Fibroblast of the conjunctiva (primary cell): ENCODE measurements at regions not wholly inside any gene's neighbourhood (a gene's known extent, or its start where the extent isn't known, plus 50 kb on each side); places are given as distances from the start of the nearest gene placed in this dataset.
"Not testable (repeated sequence)": the region's sequence is repeated elsewhere in the genome, so short reads cannot be mapped to it uniquely, and the experiment has no call there.

Experiments
- DNase-seq: peaks from one replicate; pipeline ENCODE4 v3.0.0-alpha.2; 2010; ENCODE audit warnings: low read depth

DNA sequence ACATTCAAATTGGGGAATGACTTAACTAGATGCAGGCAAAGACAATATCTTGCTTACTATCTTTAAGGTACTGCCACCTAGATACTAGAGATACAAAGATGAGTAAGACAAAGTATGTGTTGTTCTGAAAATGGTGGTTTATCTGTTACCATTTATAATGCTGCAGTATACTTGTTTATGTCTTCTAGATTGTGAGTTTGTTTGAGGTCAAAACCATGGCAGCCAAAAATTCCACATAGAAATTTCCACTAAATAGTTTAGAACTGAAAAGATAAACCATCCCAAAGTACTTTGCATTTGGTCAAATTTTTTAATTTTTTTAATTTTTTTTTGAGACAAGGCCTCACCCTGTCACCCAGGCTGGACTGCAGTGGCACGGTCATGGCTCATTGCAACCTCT, 150.8 kb downstream of the SOX4 start:
- no peak for DNase-seq

GRCh38 chr6:21745543-21746337, 152.2 kb downstream of the SOX4 start:
- no peak for DNase-seq

GRCh38 chr6:21747441-21747840, 153.9 kb downstream of the SOX4 start:
- no peak for DNase-seq

GRCh38 chr6:21748343-21749056, 154.9 kb downstream of the SOX4 start:
- DNase-seq, result no peak

DNA sequence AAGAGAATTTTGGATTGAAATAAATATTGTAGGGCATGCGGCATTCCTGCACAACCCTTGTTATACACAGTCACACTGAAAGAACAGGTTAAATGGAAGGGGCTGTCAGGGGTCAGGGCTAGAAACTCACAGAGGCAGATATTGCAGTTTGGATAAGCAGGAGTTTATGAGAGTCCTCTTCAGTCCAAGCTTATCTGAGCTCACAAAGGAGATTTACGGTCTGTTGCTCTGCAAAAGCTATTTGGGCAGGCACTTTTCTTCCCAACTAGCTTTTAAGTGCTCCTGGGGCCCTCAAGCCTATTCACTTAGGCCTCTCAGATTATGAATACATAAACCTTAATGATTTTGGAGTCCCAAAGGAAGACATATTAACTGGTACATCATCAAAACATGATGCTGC, 156.2 kb downstream of the SOX4 start:
- no peak for DNase-seq

- no peak for DNase-seq
Measured at GRCh38 chr6:21750575-21750974, 157.0 kb downstream of the SOX4 start.

DNA sequence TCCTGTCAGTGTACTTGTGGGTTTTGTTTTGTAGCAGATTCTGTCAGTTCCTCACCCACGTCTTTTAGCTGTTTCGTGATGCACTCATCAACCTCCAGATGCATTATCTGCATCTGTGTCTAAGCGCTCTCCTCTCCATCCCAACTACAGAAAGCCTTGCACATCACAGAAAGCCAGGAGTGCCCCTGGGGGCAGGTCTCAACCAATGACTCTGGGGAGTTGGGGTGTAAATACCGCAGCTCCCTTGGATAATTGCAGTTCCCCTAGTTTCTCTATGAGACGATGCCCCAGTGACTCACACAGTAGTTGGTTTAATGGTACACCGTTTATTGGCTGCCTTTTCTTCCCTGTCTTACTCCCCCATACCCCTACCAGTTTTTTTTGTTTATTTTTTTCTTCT, 158.1 kb downstream of the SOX4 start:
- no peak for DNase-seq

DNA sequence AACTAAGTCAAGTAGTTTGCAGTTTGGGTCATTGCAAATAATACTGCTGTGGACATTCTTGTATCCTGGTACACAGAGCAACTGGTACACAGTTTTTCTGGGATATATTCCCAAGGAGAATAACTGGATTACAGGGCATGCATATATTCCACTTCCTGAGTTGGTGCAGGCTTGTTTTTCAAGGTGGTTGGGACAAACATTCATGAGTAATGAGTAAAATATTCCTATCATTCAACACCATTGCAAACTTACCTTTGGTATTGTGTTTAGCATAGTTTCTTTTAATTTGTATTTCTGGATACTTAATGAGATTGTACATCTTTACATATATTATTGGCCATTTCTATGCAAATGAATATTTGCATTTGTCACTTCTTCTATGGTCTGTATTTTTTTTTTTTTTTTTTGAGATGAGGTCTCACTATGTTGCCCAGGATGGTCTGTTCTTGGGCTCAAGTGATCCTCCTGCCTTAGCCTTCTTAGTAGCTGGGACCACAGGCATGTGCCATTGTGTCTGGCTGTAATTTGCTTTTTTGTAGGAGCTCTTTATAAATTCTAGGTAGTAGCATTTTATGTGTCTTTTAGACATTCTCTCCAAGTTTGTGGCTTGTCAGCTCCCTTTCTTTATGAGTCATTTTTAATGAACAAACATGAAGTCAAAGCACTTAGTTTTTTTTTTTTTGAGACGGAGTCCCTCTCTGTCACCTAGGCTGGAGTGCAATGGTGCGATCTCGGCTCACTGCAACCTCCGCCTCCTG, 158.7 kb downstream of the SOX4 start:
- no peak for DNase-seq

- no peak for DNase-seq
Measured at GRCh38 chr6:21753241-21754108, 159.9 kb downstream of the SOX4 start.

DNA sequence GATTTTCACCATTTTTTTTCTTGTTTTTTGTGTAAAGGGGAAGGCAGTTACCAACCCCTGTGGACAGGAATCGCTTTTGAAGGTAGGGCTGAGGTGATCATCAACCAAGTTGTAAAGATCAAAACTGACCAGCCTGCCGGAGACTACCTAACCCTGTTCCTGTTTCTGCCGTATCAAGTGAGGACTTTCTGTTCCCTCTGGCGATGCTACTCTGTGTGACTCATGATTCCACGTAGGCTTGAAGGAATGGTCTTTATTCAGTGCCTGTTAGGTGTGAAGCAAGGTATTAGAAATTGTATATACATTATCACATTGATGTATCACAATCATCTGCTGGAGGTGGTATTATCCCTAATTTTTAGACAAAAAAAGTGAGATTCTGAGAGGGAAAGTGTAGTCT, 161.3 kb downstream of the SOX4 start:
- no peak for DNase-seq

GRCh38 chr6:21756487-21756886, 162.9 kb downstream of the SOX4 start:
- no peak for DNase-seq

DNA sequence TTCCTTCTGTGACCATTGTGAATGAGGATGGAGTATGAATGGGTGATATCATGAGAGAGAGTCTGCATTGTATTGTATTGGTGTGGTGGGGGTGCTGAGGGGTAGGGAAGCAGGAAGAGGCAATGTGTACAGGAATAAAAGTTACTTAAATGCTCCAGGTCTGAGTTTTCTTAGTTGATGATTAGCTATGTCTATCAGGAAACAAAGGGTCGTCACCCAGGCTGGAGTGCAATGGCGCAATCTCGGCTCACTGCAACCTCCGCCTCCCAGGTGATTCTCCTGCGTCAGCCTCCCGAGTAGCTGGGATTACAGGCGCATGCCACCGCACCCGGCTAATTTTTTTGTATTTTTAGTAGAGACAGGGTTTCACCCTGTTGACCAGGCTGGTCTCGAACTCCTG, 163.8 kb downstream of the SOX4 start:
- not testable (repeated sequence) for DNase-seq

- DNase-seq, result no peak
Measured at GRCh38 chr6:21759721-21760120, 166.2 kb downstream of the SOX4 start.

- DNase-seq, result not testable (repeated sequence)
Measured at GRCh38 chr6:21761053-21761730, 167.6 kb downstream of the SOX4 start.

DNA sequence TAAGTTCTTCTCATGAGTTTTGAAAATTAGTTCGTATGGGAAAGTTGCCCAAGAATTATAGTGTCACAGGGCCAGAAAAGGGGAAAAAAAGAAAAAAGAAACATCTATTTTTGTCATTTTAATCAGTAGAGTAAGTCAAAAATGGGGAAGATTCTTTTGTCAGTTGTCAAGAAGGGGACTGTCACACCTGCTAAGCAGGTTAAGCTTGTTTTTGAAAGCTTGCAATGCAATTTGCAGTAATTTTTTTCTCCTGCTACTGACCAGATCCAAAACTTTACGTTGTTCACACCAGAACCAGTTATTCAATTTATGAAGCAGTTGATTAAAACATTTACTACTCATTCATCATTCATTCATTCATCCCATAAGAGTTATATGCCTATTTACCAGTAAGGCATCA, 171.4 kb downstream of the SOX4 start:
- DNase-seq, result no peak

- no peak for DNase-seq
Measured at GRCh38 chr6:21767891-21768648, 174.5 kb downstream of the SOX4 start.

DNA sequence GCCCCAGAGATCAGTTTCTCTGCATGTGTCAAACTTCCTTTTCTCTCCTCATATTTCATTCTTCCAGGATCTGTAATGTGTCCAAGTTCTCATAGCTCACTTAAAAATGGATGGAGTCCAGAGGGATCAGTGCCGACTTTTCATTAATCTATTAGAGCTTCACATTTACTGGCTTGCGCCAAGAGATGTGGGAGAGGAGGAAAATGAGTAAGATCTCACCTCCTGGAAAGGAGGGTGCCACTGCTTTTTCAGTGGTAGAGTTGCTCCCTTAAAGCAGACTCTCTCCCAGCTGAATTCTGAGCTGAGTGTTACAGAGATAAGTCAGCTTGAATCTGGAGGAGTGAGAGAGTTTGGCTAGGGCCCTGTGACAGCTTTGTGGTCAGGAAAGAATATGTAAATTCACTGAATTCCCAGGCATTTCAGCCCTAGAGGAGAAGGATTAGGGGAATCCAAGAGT, 175.9 kb downstream of the SOX4 start:
- DNase-seq, result peak; percentile 44

DNA sequence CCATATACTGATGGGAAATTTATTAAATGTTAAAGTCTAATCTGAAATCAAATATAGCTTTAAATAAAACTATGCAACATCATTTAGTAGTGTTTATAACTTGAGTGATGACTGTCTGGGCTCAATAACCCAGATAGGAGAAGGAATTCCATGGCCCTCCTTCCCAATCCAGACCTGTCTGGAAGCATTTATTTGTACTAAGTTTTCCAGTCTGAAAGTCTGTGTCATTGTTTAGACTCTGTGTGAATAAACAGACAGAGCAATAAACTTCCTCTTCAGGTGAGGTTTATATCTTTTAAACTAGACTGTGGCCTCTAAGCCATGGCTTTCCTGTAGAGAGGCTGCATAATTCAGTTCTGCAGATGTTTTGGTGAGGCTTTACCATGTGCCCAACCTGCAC, 176.4 kb downstream of the SOX4 start:
- DNase-seq, result no peak

GRCh38 chr6:21771626-21772320, 178.2 kb downstream of the SOX4 start:
- DNase-seq, result no peak

DNA sequence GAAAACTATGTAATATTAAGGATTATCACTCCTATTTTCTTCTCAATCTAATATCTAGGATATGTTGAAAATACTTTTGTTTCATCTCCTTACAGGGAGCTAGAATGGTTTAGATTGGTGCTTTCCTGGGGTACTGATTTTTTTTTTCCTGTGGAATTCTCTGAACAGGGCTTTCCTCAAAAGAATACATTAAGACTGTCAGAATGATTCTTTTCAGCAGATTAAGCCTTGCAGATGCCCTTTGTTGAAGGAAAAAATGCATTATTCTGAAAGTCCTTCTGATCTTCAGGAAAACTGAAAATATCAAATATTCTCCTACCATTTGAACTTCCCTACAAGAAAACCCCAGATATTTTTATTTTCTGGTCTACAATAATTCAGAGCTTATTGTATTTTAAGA, 178.9 kb downstream of the SOX4 start:
- DNase-seq, result no peak
